ENCODE measurements at regions not wholly inside any gene's neighbourhood (a gene's known extent, or its start where the extent isn't known, plus 50 kb on each side); places are given as distances from the start of the nearest gene placed in this dataset.
"Not testable (repeated sequence)": the region's sequence is repeated elsewhere in the genome, so short reads cannot be mapped to it uniquely, and the experiment has no call there.

DNA sequence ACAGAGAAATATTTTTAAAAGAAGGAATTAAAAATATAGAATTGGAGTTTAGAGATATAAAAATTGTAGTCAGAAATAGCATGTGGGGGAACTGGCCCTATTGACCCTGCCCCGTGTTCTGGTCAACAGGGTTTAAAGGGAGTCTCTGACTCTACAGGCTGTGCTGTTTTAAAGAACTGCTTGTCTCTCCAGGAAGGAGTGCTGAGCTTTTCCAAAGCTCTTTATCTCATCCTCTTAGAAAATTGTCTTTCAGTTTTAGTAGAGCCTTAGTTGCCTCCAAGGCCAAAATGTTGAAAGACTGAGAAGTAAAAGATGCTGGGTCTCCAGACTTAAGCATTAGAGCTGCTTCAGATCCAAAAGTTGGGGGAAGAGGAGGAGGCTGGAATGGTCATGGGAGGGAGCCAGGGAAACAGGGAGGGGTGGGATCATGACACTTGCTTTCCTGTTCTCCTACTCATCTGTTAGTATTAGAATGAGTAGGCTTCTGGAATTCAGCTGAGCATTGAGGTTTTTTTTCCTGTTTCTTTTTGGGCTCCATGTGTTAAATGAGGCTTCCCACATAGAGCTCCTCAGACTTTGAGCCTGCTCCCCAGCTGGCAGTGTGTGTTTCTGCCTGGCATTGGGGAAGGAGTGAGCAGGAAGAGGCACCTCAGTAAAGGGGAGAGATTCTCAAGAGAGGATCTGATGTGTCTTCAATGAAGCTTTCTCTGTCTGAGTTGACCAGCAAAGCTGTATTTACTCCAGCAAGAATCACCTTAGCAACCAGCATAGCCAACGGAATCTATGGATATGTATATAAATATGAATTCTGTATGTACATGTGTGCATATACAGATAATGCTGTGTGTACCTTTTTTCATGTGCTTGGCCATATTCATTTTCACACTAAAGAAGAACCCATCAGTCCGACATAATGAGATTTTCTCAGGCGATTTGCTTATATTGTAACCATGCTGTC is 186.8 kb upstream of the FBXO11 start:
- H3K4me2 ChIP-seq (ENCODE audit: insufficient read depth, low read length), result no peak overlapping the region
- no peak overlapping the region for H3K27ac ChIP-seq (ENCODE audit: extremely low read depth, low read depth, low read length)
- no peaks in the 10 kb centered on the region for H3K36me3 ChIP-seq (ENCODE audit: control insufficient read depth, insufficient read depth, low read length)
- BruUV-seq (replicated peaks), result no TSS peak
- ChIA-PET POLR2A (interaction anchor here (1.3 to 1.8 kb wide), 2 partner anchors 9 to 11 kb away, joined by 3 to 4 read pairs; no protein-coding TSS in a partner anchor), CTCF (ENCODE audit: low intra/inter-chr PET ratio) (no interaction called here)
- TF ChIP-seq ZNF764 (CRISPR knock-in tag; IDR thresholded peaks at IDR 0.05; ENCODE audit: low read depth), result no peak
- TF ChIP-seq, protein P1, sequence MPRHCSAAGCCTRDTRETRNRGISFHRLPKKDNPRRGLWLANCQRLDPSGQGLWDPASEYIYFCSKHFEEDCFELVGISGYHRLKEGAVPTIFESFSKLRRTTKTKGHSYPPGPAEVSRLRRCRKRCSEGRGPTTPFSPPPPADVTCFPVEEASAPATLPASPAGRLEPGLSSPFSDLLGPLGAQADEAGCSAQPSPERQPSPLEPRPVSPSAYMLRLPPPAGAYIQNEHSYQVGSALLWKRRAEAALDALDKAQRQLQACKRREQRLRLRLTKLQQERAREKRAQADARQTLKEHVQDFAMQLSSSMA (CRISPR knock-in tag; IDR thresholded peaks at IDR 0.05), result no peak
- no peaks in the 10 kb centered on the region for H3K79me2 ChIP-seq (ENCODE audit: control insufficient read depth, insufficient read depth, low read length)
- DNase-seq (ENCODE audit: extremely low read depth in 1 of 4, low spot score in 3 of 4) (no peak), FAIRE-seq (no peak), ATAC-seq (no peak)
- no peaks in the 10 kb centered on the region for H4K20me1 ChIP-seq (replicated peaks; ENCODE audit: control insufficient read depth, insufficient read depth, low read length)
- peaks cover 2 to 13% of the 10 kb centered on the region in 2 experiments; a peak in 1 of 5 replicates for H3K27me3 ChIP-seq (ENCODE audit: control insufficient read depth in 2 of 2, insufficient read depth in 2 of 2, low read length in 2 of 2)
- intact Hi-C loops (cut with micrococcal nuclease), result no loop called here
- no peak overlapping the region for H3K9ac ChIP-seq (ENCODE audit: insufficient read depth in 1 of 2, low read depth in 2 of 2, low read length in 2 of 2)
- no peaks in the 10 kb centered on the region for H3K4me1 ChIP-seq (replicated peaks in 1 of 2; ENCODE audit: control insufficient read depth in 2 of 2, insufficient read depth in 2 of 2, low read length in 2 of 2)
- H3K9me1 ChIP-seq (ENCODE audit: control insufficient read depth, insufficient read depth, low read length), result no peaks in the 10 kb centered on the region
- no peak overlapping the region for H3K4me3 ChIP-seq
- no peaks in the 10 kb centered on the region for H3K9me3 ChIP-seq (replicated peaks; ENCODE audit: control insufficient read depth, insufficient read depth, low read depth, low read length)
- H2AFZ ChIP-seq (ENCODE audit: low read depth, low read length), result no peak overlapping the region
- WGBS (ENCODE audit: insufficient coverage, low coverage, missing lambda C conversion rate), result 0% methylated on average over 4 of the region's 4 CpGs
- in situ Hi-C loops (cut with MboI), result no loop called here

DNA sequence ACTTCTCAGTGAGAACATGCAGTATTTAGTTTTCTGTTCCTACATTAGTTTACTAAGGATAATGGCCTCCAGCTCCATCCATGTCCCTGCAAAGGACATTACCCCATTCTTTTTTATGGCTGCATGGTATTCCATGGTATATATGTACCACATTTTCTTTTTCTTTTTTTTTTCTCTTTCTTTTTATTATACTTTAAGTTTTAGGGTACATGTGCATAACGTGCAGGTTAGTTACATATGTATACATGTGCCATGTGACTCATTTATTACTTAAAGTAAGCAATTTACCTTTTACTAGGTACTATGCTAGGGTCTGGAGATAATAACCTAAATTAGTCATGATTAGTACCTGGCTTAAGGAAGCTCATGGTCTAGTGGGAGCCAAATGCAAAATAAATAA is 190.5 kb upstream of the FBXO11 start:
- POLR2A ChIA-PET; H3K27ac ChIP-seq (ENCODE audit: extremely low read depth, low read depth, low read length); H3K4me3 ChIP-seq; H3K27me3 ChIP-seq (ENCODE audit: control insufficient read depth in 2 of 2, insufficient read depth in 2 of 2, low read length in 2 of 2); H3K4me1 ChIP-seq (replicated peaks in 1 of 2; ENCODE audit: control insufficient read depth in 2 of 2, insufficient read depth in 2 of 2, low read length in 2 of 2); H2AFZ ChIP-seq (ENCODE audit: low read depth, low read length); DNase-seq (ENCODE audit: extremely low read depth in 1 of 4, low spot score in 3 of 4); ATAC-seq; H3K9me1 ChIP-seq (ENCODE audit: control insufficient read depth, insufficient read depth, low read length); H4K20me1 ChIP-seq (replicated peaks; ENCODE audit: control insufficient read depth, insufficient read depth, low read length); intact Hi-C loops (cut with micrococcal nuclease); in situ Hi-C loops (cut with MboI); FAIRE-seq; H3K36me3 ChIP-seq (ENCODE audit: control insufficient read depth, insufficient read depth, low read length); H3K79me2 ChIP-seq (ENCODE audit: control insufficient read depth, insufficient read depth, low read length); H3K9ac ChIP-seq (ENCODE audit: insufficient read depth in 1 of 2, low read depth in 2 of 2, low read length in 2 of 2); H3K4me2 ChIP-seq (ENCODE audit: insufficient read depth, low read length); CTCF ChIA-PET (ENCODE audit: low intra/inter-chr PET ratio); BruUV-seq (replicated peaks); H3K9me3 ChIP-seq (replicated peaks; ENCODE audit: control insufficient read depth, insufficient read depth, low read depth, low read length): not testable (repeated sequence)
- 0% methylated on average over 1 of the region's 1 CpG for WGBS (ENCODE audit: insufficient coverage, low coverage, missing lambda C conversion rate)

All from K562 (cell line).